DOHH2 (cell line): ENCODE measurements at regions not wholly inside any gene's neighbourhood (a gene's known extent, or its start where the extent isn't known, plus 50 kb on each side); places are given as distances from the start of the nearest gene placed in this dataset.

Experiments
- CTCF ChIP-seq: fragments of 200-600 bp; sonication (generic); IDR thresholded peaks from one replicate; pipeline ENCODE4 v1.5.1; 2014; ENCODE audit warnings: antibody characterized with exemption, mild to moderate bottlenecking, low read depth, low read length; ENCODE audit not compliant: poor library complexity, severe bottlenecking
- EZH2phosphoT487 ChIP-seq: fragments of 200-600 bp; sonication (generic); IDR thresholded peaks from 2 replicates; pipeline ENCODE4 v1.6.1; 2017; ENCODE audit warnings: borderline replicate concordance, mild to moderate bottlenecking, antibody characterized with exemption, low read length, moderate library complexity, mixed read lengths

- TF ChIP-seq CTCF (no peak), EZH2phosphoT487 (no peak)
Measured at GRCh38 chr12:131525795-131526508, 184.9 kb upstream of the SFSWAP start.
